Fibroblast of lung (primary cell): ENCODE measurements at regions not wholly inside any gene's neighbourhood (a gene's known extent, or its start where the extent isn't known, plus 50 kb on each side); places are given as distances from the start of the nearest gene placed in this dataset.

Source experiments
- DNase-seq, 2 donors: peaks; one replicate each; pipeline versions ENCODE4 v3.0.0 to v3.0.0-alpha.2; 2010; ENCODE audit warnings: low read depth in 2 of 2
- H2AFZ ChIP-seq: 2 replicates; pipeline ENCODE4 v1.5.1; 2012; ENCODE audit warnings: low read length, control low read depth, inconsistent platforms
- H3K27ac ChIP-seq: 2 replicates; pipeline ENCODE4 v1.5.1; 2011; ENCODE audit warnings: low read length, control low read depth; ENCODE audit not compliant: insufficient read depth
- H3K27me3 ChIP-seq: 2 replicates; pipeline ENCODE4 v1.5.1; 2011; ENCODE audit warnings: mild to moderate bottlenecking, low read length; ENCODE audit not compliant: control insufficient read depth, insufficient read depth
- H3K36me3 ChIP-seq: 2 replicates; pipeline ENCODE4 v1.5.1; 2011; ENCODE audit warnings: low read length; ENCODE audit not compliant: control insufficient read depth, insufficient read depth
- H3K4me1 ChIP-seq: 2 replicates; pipeline ENCODE4 v1.5.1; 2011; ENCODE audit warnings: low read length; ENCODE audit not compliant: control insufficient read depth, insufficient read depth; ENCODE audit errors: extremely low read depth
- H3K4me2 ChIP-seq: 2 replicates; pipeline ENCODE4 v1.5.1; 2011; ENCODE audit warnings: low read length, control low read depth; ENCODE audit not compliant: insufficient read depth; ENCODE audit errors: extremely low read depth
- H3K4me3 ChIP-seq, 4 experiments: fragments of 200-600 bp in 1 of 4; sonication (generic) in 1 of 4; replicated peaks in 1 of 4; 2 replicates each; pipeline ENCODE4 v1.5.1; 2011 to 2016; ENCODE audit warnings: low read length in 4 of 4, low read depth in 3 of 4, mild to moderate bottlenecking in 3 of 4, control low read depth in 2 of 4, inconsistent platforms in 1 of 4, mixed read lengths in 1 of 4; ENCODE audit not compliant: insufficient read depth in 1 of 4; ENCODE audit errors: control extremely low read depth in 1 of 4
- H3K79me2 ChIP-seq: 2 replicates; pipeline ENCODE4 v1.5.1; 2012; ENCODE audit warnings: mild to moderate bottlenecking, low read length, inconsistent platforms; ENCODE audit not compliant: control insufficient read depth, insufficient read depth
- H3K9ac ChIP-seq: 2 replicates; pipeline ENCODE4 v1.5.1; 2011; ENCODE audit warnings: mild to moderate bottlenecking, low read length, control low read depth; ENCODE audit not compliant: insufficient read depth
- H3K9me3 ChIP-seq: 2 replicates; pipeline ENCODE4 v1.5.1; 2012; ENCODE audit warnings: low read depth, low read length; ENCODE audit not compliant: control insufficient read depth, insufficient read depth
- H4K20me1 ChIP-seq: 2 replicates; pipeline ENCODE4 v1.5.1; 2011; ENCODE audit warnings: low read length; ENCODE audit not compliant: control insufficient read depth, insufficient read depth; ENCODE audit errors: extremely low read depth
- EZH2 ChIP-seq: IDR thresholded peaks from 2 replicates; pipeline ENCODE4 v1.5.1; 2012; ENCODE audit warnings: low read length, control low read depth, mild to moderate bottlenecking; ENCODE audit errors: missing control alignments
- TF ChIP-seq, protein P1 (sequence below), 2 donors: IDR thresholded peaks in 1 of 2; conservative IDR thresholded peaks in 1 of 2; 1 replicate in 1 of 2; 2 replicates in 1 of 2; pipeline ENCODE4 v1.5.1; 2011 to 2012; ENCODE audit warnings: low read length in 2 of 2, control low read depth in 1 of 2, inconsistent platforms in 1 of 2, low read depth in 1 of 2, mild to moderate bottlenecking in 1 of 2

DNA sequence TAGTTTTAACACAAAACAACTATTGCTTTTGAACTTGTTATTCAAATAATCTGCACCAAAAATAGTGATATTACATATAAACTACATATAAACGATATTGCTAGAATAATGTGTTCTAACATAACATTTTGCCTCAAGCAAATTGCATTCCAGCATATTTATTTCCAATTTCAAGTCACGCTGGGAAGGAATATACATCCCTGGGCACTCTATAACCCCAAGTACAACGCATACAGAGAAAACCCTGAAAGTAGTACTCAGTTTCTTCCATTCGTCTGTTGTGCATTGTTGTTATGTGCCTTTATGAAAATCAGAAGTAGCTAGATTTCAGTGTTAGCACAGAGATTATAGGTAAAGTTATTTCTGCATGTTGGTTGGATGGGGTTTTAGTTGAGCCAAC lies 251.5 kb downstream of the TUSC7 start:
- TF ChIP-seq, protein P1, sequence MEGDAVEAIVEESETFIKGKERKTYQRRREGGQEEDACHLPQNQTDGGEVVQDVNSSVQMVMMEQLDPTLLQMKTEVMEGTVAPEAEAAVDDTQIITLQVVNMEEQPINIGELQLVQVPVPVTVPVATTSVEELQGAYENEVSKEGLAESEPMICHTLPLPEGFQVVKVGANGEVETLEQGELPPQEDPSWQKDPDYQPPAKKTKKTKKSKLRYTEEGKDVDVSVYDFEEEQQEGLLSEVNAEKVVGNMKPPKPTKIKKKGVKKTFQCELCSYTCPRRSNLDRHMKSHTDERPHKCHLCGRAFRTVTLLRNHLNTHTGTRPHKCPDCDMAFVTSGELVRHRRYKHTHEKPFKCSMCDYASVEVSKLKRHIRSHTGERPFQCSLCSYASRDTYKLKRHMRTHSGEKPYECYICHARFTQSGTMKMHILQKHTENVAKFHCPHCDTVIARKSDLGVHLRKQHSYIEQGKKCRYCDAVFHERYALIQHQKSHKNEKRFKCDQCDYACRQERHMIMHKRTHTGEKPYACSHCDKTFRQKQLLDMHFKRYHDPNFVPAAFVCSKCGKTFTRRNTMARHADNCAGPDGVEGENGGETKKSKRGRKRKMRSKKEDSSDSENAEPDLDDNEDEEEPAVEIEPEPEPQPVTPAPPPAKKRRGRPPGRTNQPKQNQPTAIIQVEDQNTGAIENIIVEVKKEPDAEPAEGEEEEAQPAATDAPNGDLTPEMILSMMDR (conservative IDR thresholded peaks at IDR 0.05 in 1 of 2, IDR thresholded peaks at IDR 0.05 in 1 of 2; ENCODE audit: low read depth in 1 of 2, low read length in 2 of 2), result no peak
- TF ChIP-seq EZH2, result no peak
- no peaks in the 10 kb centered on the region for H4K20me1 ChIP-seq
- H3K9ac ChIP-seq, result no peak overlapping the region
- no peaks in the 10 kb centered on the region for H3K79me2 ChIP-seq
- DNase-seq, result no peak
- no peaks in the 10 kb centered on the region for H3K9me3 ChIP-seq
- no peak overlapping the region for H2AFZ ChIP-seq
- H3K27me3 ChIP-seq, result no peaks in the 10 kb centered on the region
- no peak overlapping the region for H3K27ac ChIP-seq
- H3K4me1 ChIP-seq, result no peaks in the 10 kb centered on the region
- no peaks in the 10 kb centered on the region for H3K36me3 ChIP-seq
- H3K4me3 ChIP-seq, result no peak overlapping the region
- H3K4me2 ChIP-seq, result no peak overlapping the region

DNA sequence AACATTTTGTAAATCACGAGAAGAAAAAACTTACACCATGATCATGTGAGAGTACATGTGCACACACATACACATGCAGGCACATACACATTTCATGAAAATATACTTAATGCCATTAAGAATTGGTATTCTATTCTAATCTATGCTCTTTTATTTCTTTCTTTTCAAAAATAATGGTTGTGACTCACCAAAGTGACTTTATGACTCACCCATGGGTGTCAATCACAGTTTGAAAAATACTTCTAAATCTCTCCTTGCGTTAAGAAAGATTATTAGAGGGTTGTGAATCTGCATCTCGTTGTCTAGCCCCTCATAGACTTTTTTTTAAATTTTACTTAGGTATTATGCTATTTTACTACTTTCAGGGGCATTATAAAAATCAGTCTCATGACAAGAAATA lies 254.2 kb downstream of the TUSC7 start:
- Histone ChIP-seq H3K79me2 (no peaks in the 10 kb centered on the region), H3K9ac (no peak overlapping the region), H3K4me2 (no peak overlapping the region), H3K27ac (no peak overlapping the region), H3K9me3 (no peaks in the 10 kb centered on the region), H4K20me1 (no peaks in the 10 kb centered on the region), H3K4me3 (no peak overlapping the region), H3K36me3 (no peaks in the 10 kb centered on the region), H3K4me1 (no peaks in the 10 kb centered on the region), H2AFZ (no peak overlapping the region), H3K27me3 (no peaks in the 10 kb centered on the region)
- no peak for DNase-seq
- no peak for TF ChIP-seq EZH2
- TF ChIP-seq, protein P1 (conservative IDR thresholded peaks at IDR 0.05 in 1 of 2, IDR thresholded peaks at IDR 0.05 in 1 of 2; ENCODE audit: low read depth in 1 of 2, low read length in 2 of 2), result no peak

DNA sequence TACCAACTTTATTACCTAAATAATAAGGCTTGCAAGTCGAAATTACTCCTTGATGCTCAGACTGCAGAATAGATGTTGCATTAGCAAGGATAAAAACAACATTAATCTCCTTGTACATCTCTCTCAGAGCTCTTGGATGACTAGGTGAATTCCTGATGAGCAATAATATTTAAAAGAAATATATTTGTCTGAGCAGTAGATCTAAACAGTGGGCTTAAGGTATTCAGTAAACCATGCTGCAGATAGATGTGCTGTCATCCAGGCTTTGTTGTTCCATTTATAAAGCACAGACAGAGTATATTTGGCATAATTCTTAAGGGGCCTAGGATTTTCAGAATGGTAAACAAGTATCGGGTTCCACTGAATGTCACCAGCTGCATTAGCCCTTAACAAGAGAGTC lies 257.1 kb downstream of the TUSC7 start:
- no peak for TF ChIP-seq EZH2
- TF ChIP-seq, protein P1 (conservative IDR thresholded peaks at IDR 0.05 in 1 of 2, IDR thresholded peaks at IDR 0.05 in 1 of 2; ENCODE audit: low read depth in 1 of 2, low read length in 2 of 2), result no peak
- H3K36me3 ChIP-seq, result no peaks in the 10 kb centered on the region
- no peaks in the 10 kb centered on the region for H3K27me3 ChIP-seq
- no peaks in the 10 kb centered on the region for H3K79me2 ChIP-seq
- no peaks in the 10 kb centered on the region for H3K9me3 ChIP-seq
- H3K4me1 ChIP-seq, result no peaks in the 10 kb centered on the region
- no peak overlapping the region for H3K9ac ChIP-seq
- H3K27ac ChIP-seq, result no peak overlapping the region
- no peak overlapping the region for H3K4me2 ChIP-seq
- no peak overlapping the region for H2AFZ ChIP-seq
- no peak for DNase-seq
- no peaks in the 10 kb centered on the region for H4K20me1 ChIP-seq
- H3K4me3 ChIP-seq, result no peak overlapping the region
